Uterus (tissue), 2 donors: ENCODE measurements at regions not wholly inside any gene's neighbourhood (a gene's known extent, or its start where the extent isn't known, plus 50 kb on each side); places are given as distances from the start of the nearest gene placed in this dataset.

ENCODE experiments used
- CTCF ChIP-seq, 4 experiments: fragments of 200-600 bp in 2 of 4; fragments of 450-650 bp in 2 of 4; sonication (generic) in 2 of 4; IDR thresholded peaks; one replicate each; pipeline ENCODE4 v1.5.1; 2016 to 2019; ENCODE audit warnings: antibody characterized with exemption in 4 of 4, mild to moderate bottlenecking in 2 of 4, moderate library complexity in 1 of 4
- POLR2A ChIP-seq, 2 donors: fragments of 450-650 bp; IDR thresholded peaks; one replicate each; pipeline ENCODE4 v1.6.1; 2016; ENCODE audit warnings: antibody characterized with exemption in 2 of 2, mild to moderate bottlenecking in 1 of 2, moderate library complexity in 1 of 2

GRCh38 chr15:96404560-96404959 is 74.1 kb downstream of the NR2F2 start:
- TF ChIP-seq CTCF (IDR thresholded peaks at IDR 0.05) (no peak), POLR2A (IDR thresholded peaks at IDR 0.05) (no peak)
